CD4-positive, alpha-beta T cell treated with Interleukin-10 for 1 hour (primary cell): ENCODE measurements at regions not wholly inside any gene's neighbourhood (a gene's known extent, or its start where the extent isn't known, plus 50 kb on each side); places are given as distances from the start of the nearest gene placed in this dataset.
"Not testable (repeated sequence)": the region's sequence is repeated elsewhere in the genome, so short reads cannot be mapped to it uniquely, and the experiment has no call there.

Source experiments
- DNase-seq: peaks from one replicate; pipeline ENCODE4 v3.0.0-alpha.2; 2020

- DNase-seq, result no peak
Measured at GRCh38 chr3:6242104-6242503, 618.8 kb upstream of the GRM7 start.

GRCh38 chr3:6248528-6248927 is 612.4 kb upstream of the GRM7 start:
- DNase-seq, result no peak

GRCh38 chr3:6249679-6250078 is 611.2 kb upstream of the GRM7 start:
- DNase-seq, result no peak

- DNase-seq, result no peak
Measured at GRCh38 chr3:6250167-6250566, 610.7 kb upstream of the GRM7 start.

- DNase-seq, result no peak
Measured at GRCh38 chr3:6251612-6252400, 609.1 kb upstream of the GRM7 start.

GRCh38 chr3:6254490-6254889 is 606.4 kb upstream of the GRM7 start:
- no peak for DNase-seq

GRCh38 chr3:6255229-6255628 is 605.7 kb upstream of the GRM7 start:
- DNase-seq, result no peak

GRCh38 chr3:6260551-6261191 is 600.2 kb upstream of the GRM7 start:
- no peak for DNase-seq

GRCh38 chr3:6262010-6262409 is 598.9 kb upstream of the GRM7 start:
- DNase-seq, result no peak

- no peak for DNase-seq
Measured at GRCh38 chr3:6264036-6264435, 596.9 kb upstream of the GRM7 start.

GRCh38 chr3:6264906-6265305 is 596.0 kb upstream of the GRM7 start:
- DNase-seq, result no peak

- DNase-seq, result no peak
Measured at GRCh38 chr3:6266135-6266534, 594.8 kb upstream of the GRM7 start.

GRCh38 chr3:6273878-6274277 is 587.0 kb upstream of the GRM7 start:
- no peak for DNase-seq

GRCh38 chr3:6281662-6282061 is 579.3 kb upstream of the GRM7 start:
- no peak for DNase-seq

GRCh38 chr3:6282918-6283317 is 578.0 kb upstream of the GRM7 start:
- no peak for DNase-seq

- DNase-seq, result no peak
Measured at GRCh38 chr3:6287088-6287875, 573.6 kb upstream of the GRM7 start.

- DNase-seq, result no peak
Measured at GRCh38 chr3:6301626-6302025, 559.3 kb upstream of the GRM7 start.

GRCh38 chr3:6315906-6316305 is 545.0 kb upstream of the GRM7 start:
- DNase-seq, result no peak

- no peak for DNase-seq
Measured at GRCh38 chr3:6321999-6322398, 538.9 kb upstream of the GRM7 start.

- DNase-seq, result no peak
Measured at GRCh38 chr3:6326771-6327170, 534.1 kb upstream of the GRM7 start.

- DNase-seq, result not testable (repeated sequence)
Measured at GRCh38 chr3:6340980-6341325, 520.0 kb upstream of the GRM7 start.

GRCh38 chr3:6351752-6352151 is 509.2 kb upstream of the GRM7 start:
- no peak for DNase-seq

- DNase-seq, result no peak
Measured at GRCh38 chr3:6354653-6355052, 506.3 kb upstream of the GRM7 start.

GRCh38 chr3:6362406-6362805 is 498.5 kb upstream of the GRM7 start:
- no peak for DNase-seq
